ENCODE measurements at regions not wholly inside any gene's neighbourhood (a gene's known extent, or its start where the extent isn't known, plus 50 kb on each side); places are given as distances from the start of the nearest gene placed in this dataset.

- H3K9me3 ChIP-seq (ENCODE audit: low read depth) = no peaks in the 10 kb centered on the region
- no peak overlapping the region for H3K27ac ChIP-seq
- H3K79me2 ChIP-seq (ENCODE audit: low read depth) = no peaks in the 10 kb centered on the region
- H3K27me3 ChIP-seq = peaks cover 10% of the 10 kb centered on the region
- Mint-ChIP-seq H3K27ac (no peak overlapping the region), H3K9me3 (no peaks in the 10 kb centered on the region), H3K27me3 (ENCODE audit: insufficient read depth, low read depth) (peaks cover 35% of the 10 kb centered on the region), H3K4me1 (peaks cover 5% of the 10 kb centered on the region), H3K36me3 (no peaks in the 10 kb centered on the region), H3K4me3 (no peak overlapping the region)
- H3K4me2 ChIP-seq = no peak overlapping the region
- TF ChIP-seq, protein P1, sequence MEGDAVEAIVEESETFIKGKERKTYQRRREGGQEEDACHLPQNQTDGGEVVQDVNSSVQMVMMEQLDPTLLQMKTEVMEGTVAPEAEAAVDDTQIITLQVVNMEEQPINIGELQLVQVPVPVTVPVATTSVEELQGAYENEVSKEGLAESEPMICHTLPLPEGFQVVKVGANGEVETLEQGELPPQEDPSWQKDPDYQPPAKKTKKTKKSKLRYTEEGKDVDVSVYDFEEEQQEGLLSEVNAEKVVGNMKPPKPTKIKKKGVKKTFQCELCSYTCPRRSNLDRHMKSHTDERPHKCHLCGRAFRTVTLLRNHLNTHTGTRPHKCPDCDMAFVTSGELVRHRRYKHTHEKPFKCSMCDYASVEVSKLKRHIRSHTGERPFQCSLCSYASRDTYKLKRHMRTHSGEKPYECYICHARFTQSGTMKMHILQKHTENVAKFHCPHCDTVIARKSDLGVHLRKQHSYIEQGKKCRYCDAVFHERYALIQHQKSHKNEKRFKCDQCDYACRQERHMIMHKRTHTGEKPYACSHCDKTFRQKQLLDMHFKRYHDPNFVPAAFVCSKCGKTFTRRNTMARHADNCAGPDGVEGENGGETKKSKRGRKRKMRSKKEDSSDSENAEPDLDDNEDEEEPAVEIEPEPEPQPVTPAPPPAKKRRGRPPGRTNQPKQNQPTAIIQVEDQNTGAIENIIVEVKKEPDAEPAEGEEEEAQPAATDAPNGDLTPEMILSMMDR (IDR thresholded peaks at IDR 0.05) = no peak
- TF ChIP-seq EZH2 (IDR thresholded peaks at IDR 0.05) (no peak), EZH2phosphoT487 (IDR thresholded peaks at IDR 0.05) (no peak)
- H3K36me3 ChIP-seq = no peaks in the 10 kb centered on the region
- H4K20me1 ChIP-seq (ENCODE audit: low read depth) = no peaks in the 10 kb centered on the region
- H3K4me3 ChIP-seq = no peak overlapping the region
- H2AFZ ChIP-seq (replicated peaks) = no peak overlapping the region
- no peak overlapping the region for H3K9ac ChIP-seq
- no peak for DNase-seq (ENCODE audit: low spot score)
- H3K4me1 ChIP-seq = peaks cover 4% of the 10 kb centered on the region
- H3F3A ChIP-seq (ENCODE audit: low read depth) = no peaks in the 10 kb centered on the region
Observed at GRCh38 chr9:131791542-131792254, 51.8 kb upstream of the RAPGEF1 start.

Measured in neural progenitor cell (in vitro differentiated cells).